Type B pancreatic cell (in vitro differentiated cells): ENCODE measurements at regions not wholly inside any gene's neighbourhood (a gene's known extent, or its start where the extent isn't known, plus 50 kb on each side); places are given as distances from the start of the nearest gene placed in this dataset.

Experiments
- DNase-seq: peaks from one replicate; pipeline ENCODE4 v3.0.0; 2021; ENCODE audit warnings: mixed read lengths; ENCODE audit not compliant: unreplicated experiment; ENCODE audit errors: extremely low spot score
- H3K27ac Mint-ChIP-seq: 2 replicates; pipeline ENCODE4 v1.8.0; 2021; ENCODE audit warnings: mild to moderate bottlenecking, mixed read lengths
- H3K27me3 Mint-ChIP-seq: 2 replicates; pipeline ENCODE4 v1.8.0; 2021; ENCODE audit warnings: mixed read lengths
- H3K36me3 Mint-ChIP-seq: 2 replicates; pipeline ENCODE4 v1.8.0; 2021; ENCODE audit warnings: mixed read lengths
- H3K4me1 Mint-ChIP-seq: one replicate; pipeline ENCODE4 v1.8.0; 2021; ENCODE audit warnings: mixed read lengths; ENCODE audit not compliant: unreplicated experiment
- H3K4me3 Mint-ChIP-seq: 2 replicates; pipeline ENCODE4 v1.8.0; 2021; ENCODE audit warnings: mild to moderate bottlenecking, mixed read lengths
- H3K9me3 Mint-ChIP-seq: 2 replicates; pipeline ENCODE4 v1.8.0; 2021; ENCODE audit warnings: mixed read lengths
- TF ChIP-seq, protein P1 (sequence below): fragments of 200-600 bp; sonication (generic); conservative IDR thresholded peaks from 2 replicates; pipeline ENCODE4 v1.5.0; 2021; ENCODE audit warnings: antibody characterized with exemption, mild to moderate bottlenecking

DNA sequence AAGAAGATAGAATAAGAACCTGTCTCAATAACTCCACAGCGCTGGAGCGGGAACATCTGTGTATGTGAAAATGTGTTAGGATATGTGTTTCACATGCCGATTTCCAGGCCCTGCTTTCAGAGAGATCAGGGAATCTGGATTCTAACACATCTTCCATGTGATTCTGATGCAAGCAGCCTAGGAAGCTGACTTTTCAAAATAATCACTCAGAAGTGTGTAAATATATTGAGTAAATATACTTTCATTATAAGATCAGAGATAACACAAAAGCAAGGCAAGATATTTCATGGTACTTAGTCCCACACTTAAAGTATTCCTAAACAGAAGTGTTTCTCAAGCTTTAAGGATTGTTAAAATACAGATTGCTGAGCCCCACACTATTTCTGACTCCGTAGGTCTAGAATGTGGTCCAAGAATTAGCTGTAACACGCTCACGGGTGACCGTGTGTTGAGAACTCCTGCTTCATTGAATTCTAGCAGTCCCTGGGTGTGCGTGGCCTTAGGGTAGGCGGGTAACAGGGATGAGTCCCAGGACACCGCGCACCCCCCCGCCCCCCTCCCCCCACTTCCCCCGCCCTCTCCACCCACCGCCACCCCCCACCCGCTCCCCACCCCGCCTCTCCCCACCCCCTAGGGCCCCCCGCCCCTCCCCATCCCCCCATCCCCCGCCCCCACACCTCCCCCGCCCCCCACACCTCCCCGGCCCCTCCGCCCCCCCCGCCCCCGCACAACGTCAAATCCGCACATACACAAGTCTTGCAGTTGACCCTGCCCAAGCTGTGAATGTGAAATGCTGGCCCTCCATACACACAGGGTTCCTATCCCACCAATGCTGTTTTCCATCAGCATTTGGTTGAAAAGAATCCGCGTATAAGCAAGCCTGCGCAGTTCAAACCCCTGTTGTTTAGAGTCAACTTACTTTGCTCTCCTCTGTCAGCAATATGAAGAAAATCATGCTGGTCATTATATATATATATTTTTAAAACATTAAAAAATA is 94.2 kb upstream of the SLC39A10 start:
- TF ChIP-seq, protein P1, sequence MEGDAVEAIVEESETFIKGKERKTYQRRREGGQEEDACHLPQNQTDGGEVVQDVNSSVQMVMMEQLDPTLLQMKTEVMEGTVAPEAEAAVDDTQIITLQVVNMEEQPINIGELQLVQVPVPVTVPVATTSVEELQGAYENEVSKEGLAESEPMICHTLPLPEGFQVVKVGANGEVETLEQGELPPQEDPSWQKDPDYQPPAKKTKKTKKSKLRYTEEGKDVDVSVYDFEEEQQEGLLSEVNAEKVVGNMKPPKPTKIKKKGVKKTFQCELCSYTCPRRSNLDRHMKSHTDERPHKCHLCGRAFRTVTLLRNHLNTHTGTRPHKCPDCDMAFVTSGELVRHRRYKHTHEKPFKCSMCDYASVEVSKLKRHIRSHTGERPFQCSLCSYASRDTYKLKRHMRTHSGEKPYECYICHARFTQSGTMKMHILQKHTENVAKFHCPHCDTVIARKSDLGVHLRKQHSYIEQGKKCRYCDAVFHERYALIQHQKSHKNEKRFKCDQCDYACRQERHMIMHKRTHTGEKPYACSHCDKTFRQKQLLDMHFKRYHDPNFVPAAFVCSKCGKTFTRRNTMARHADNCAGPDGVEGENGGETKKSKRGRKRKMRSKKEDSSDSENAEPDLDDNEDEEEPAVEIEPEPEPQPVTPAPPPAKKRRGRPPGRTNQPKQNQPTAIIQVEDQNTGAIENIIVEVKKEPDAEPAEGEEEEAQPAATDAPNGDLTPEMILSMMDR: no peak
- H3K4me3 Mint-ChIP-seq: no peak overlapping the region
- H3K27ac Mint-ChIP-seq: no peak overlapping the region
- H3K36me3 Mint-ChIP-seq: no peaks in the 10 kb centered on the region
- no peak for DNase-seq
- H3K9me3 Mint-ChIP-seq: no peaks in the 10 kb centered on the region
- H3K27me3 Mint-ChIP-seq: no peaks in the 10 kb centered on the region
- no peaks in the 10 kb centered on the region for H3K4me1 Mint-ChIP-seq

DNA sequence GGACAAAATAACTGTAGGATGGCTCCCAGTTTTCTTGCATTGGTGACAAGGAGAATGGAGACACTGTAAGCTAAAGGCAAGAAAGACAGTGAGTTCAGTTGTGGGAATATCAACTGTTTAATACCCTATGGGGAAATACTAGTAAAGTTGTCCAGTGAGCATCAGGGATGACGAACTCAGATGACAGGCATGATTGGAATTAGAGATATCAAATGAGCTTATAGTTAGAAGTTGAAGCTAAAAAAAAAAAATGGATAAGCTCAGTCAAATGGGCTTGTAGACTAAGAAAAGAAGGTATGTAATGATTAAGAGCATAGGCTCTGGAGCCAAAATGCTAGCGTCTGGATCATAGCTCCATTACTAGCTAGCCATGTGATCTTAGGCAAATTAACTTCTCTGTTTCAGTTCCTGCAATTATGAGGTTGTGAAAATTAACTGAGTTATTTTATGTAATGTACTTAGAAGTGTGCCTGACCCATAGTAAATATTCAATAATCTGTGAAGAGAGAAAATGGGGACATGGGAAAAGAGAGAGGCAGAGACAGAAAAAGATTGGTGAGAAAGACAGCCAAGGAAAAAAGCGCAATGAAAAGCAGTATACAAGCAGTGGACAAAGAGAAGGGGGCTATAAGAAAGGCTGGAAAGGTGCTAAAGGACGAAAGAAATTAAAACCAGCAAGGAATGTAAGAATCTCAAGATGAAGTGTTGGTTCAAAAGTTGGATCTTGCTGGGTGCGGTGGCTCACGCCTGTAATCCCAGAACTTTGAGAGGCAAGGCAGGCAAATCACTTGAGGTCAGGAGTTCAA is 95.7 kb upstream of the SLC39A10 start:
- H3K36me3 Mint-ChIP-seq: no peaks in the 10 kb centered on the region
- no peak overlapping the region for H3K27ac Mint-ChIP-seq
- no peaks in the 10 kb centered on the region for H3K27me3 Mint-ChIP-seq
- TF ChIP-seq, protein P1: no peak
- H3K4me3 Mint-ChIP-seq: no peak overlapping the region
- no peaks in the 10 kb centered on the region for H3K9me3 Mint-ChIP-seq
- H3K4me1 Mint-ChIP-seq: no peaks in the 10 kb centered on the region
- DNase-seq: no peak

- no peak for DNase-seq
- no peaks in the 10 kb centered on the region for H3K4me1 Mint-ChIP-seq
- no peaks in the 10 kb centered on the region for H3K27me3 Mint-ChIP-seq
- H3K9me3 Mint-ChIP-seq: no peaks in the 10 kb centered on the region
- TF ChIP-seq, protein P1: no peak
- no peaks in the 10 kb centered on the region for H3K36me3 Mint-ChIP-seq
- no peak overlapping the region for H3K4me3 Mint-ChIP-seq
- no peak overlapping the region for H3K27ac Mint-ChIP-seq
Measured at GRCh38 chr2:195560209-195560895, 96.7 kb upstream of the SLC39A10 start.

- H3K4me3 Mint-ChIP-seq: no peak overlapping the region
- no peaks in the 10 kb centered on the region for H3K9me3 Mint-ChIP-seq
- no peak overlapping the region for H3K27ac Mint-ChIP-seq
- H3K36me3 Mint-ChIP-seq: no peaks in the 10 kb centered on the region
- no peak for DNase-seq
- no peaks in the 10 kb centered on the region for H3K27me3 Mint-ChIP-seq
- TF ChIP-seq, protein P1: no peak
- no peaks in the 10 kb centered on the region for H3K4me1 Mint-ChIP-seq
Measured at GRCh38 chr2:195559431-195559914, 97.6 kb upstream of the SLC39A10 start.

- Mint-ChIP-seq H3K27me3 (no peaks in the 10 kb centered on the region), H3K9me3 (no peaks in the 10 kb centered on the region), H3K4me3 (no peak overlapping the region), H3K36me3 (no peaks in the 10 kb centered on the region), H3K27ac (no peak overlapping the region), H3K4me1 (no peaks in the 10 kb centered on the region)
- DNase-seq: no peak
- TF ChIP-seq, protein P1: no peak
Measured at GRCh38 chr2:195555971-195556370, 101.1 kb upstream of the SLC39A10 start.
